Osteocyte (in vitro differentiated cells): ENCODE measurements at regions not wholly inside any gene's neighbourhood (a gene's known extent, or its start where the extent isn't known, plus 50 kb on each side); places are given as distances from the start of the nearest gene placed in this dataset.

Experiments
- DNase-seq: peaks from one replicate; pipeline ENCODE4 v3.0.0; 2021; ENCODE audit warnings: mixed read lengths; ENCODE audit not compliant: unreplicated experiment; ENCODE audit errors: extremely low spot score
- H3K27ac Mint-ChIP-seq: one replicate; pipeline ENCODE4 v1.8.0; 2021; ENCODE audit warnings: mild to moderate bottlenecking, mixed read lengths; ENCODE audit not compliant: unreplicated experiment
- H3K27me3 Mint-ChIP-seq: one replicate; pipeline ENCODE4 v1.8.0; 2021; ENCODE audit warnings: mixed read lengths; ENCODE audit not compliant: unreplicated experiment
- H3K36me3 Mint-ChIP-seq: one replicate; pipeline ENCODE4 v1.8.0; 2021; ENCODE audit warnings: mixed read lengths; ENCODE audit not compliant: unreplicated experiment
- H3K4me1 Mint-ChIP-seq: one replicate; pipeline ENCODE4 v1.8.0; 2021; ENCODE audit warnings: mixed read lengths; ENCODE audit not compliant: unreplicated experiment
- H3K4me3 Mint-ChIP-seq: one replicate; pipeline ENCODE4 v1.8.0; 2021; ENCODE audit warnings: mild to moderate bottlenecking, moderate library complexity, mixed read lengths; ENCODE audit not compliant: unreplicated experiment
- H3K9me3 Mint-ChIP-seq: one replicate; pipeline ENCODE4 v1.8.0; 2021; ENCODE audit warnings: mixed read lengths; ENCODE audit not compliant: unreplicated experiment
- CTCF ChIP-seq: fragments of 200-600 bp; sonication (generic); IDR thresholded peaks from 2 replicates; pipeline ENCODE4 v1.5.0; 2021; ENCODE audit warnings: antibody characterized with exemption, mild to moderate bottlenecking, moderate library complexity

GRCh38 chr18:75507636-75508035, 80.1 kb upstream of the SMIM21 start:
- Mint-ChIP-seq H3K27me3 (peaks cover 2% of the 10 kb centered on the region), H3K4me1 (peaks cover 4% of the 10 kb centered on the region), H3K9me3 (peaks cover 13% of the 10 kb centered on the region), H3K27ac (no peak overlapping the region), H3K36me3 (peaks cover 2% of the 10 kb centered on the region), H3K4me3 (no peak overlapping the region)
- DNase-seq: no peak
- TF ChIP-seq CTCF: no peak

- Mint-ChIP-seq H3K27ac (no peak overlapping the region), H3K4me3 (no peak overlapping the region), H3K9me3 (peaks cover 7% of the 10 kb centered on the region), H3K27me3 (peaks cover 2% of the 10 kb centered on the region), H3K4me1 (peaks cover 4% of the 10 kb centered on the region), H3K36me3 (peaks cover 2% of the 10 kb centered on the region)
- DNase-seq: no peak
- no peak for TF ChIP-seq CTCF
Observed at GRCh38 chr18:75506913-75507312, 79.4 kb upstream of the SMIM21 start.

- Mint-ChIP-seq H3K27me3 (peaks cover 2% of the 10 kb centered on the region), H3K9me3 (no peaks in the 10 kb centered on the region), H3K4me1 (peaks cover 4% of the 10 kb centered on the region), H3K36me3 (no peaks in the 10 kb centered on the region), H3K4me3 (no peak overlapping the region), H3K27ac (no peak overlapping the region)
- no peak for DNase-seq
- no peak for TF ChIP-seq CTCF
Observed at GRCh38 chr18:75504469-75504868, 77.0 kb upstream of the SMIM21 start.

GRCh38 chr18:75503615-75504014, 76.1 kb upstream of the SMIM21 start:
- Mint-ChIP-seq H3K4me1 (peaks cover 4% of the 10 kb centered on the region), H3K4me3 (no peak overlapping the region), H3K27me3 (peaks cover 2% of the 10 kb centered on the region), H3K36me3 (no peaks in the 10 kb centered on the region), H3K9me3 (no peaks in the 10 kb centered on the region), H3K27ac (no peak overlapping the region)
- no peak for TF ChIP-seq CTCF
- no peak for DNase-seq

- peaks cover 5% of the 10 kb centered on the region for H3K27me3 Mint-ChIP-seq
- no peak for DNase-seq
- no peak for TF ChIP-seq CTCF
- H3K4me3 Mint-ChIP-seq: no peak overlapping the region
- no peak overlapping the region for H3K27ac Mint-ChIP-seq
- no peaks in the 10 kb centered on the region for H3K36me3 Mint-ChIP-seq
- no peaks in the 10 kb centered on the region for H3K9me3 Mint-ChIP-seq
- no peaks in the 10 kb centered on the region for H3K4me1 Mint-ChIP-seq
Observed at GRCh38 chr18:75502286-75502685, 74.8 kb upstream of the SMIM21 start.
